H1 (cell line): ENCODE measurements at regions not wholly inside any gene's neighbourhood (a gene's known extent, or its start where the extent isn't known, plus 50 kb on each side); places are given as distances from the start of the nearest gene placed in this dataset.
"Not testable (repeated sequence)": the region's sequence is repeated elsewhere in the genome, so short reads cannot be mapped to it uniquely, and the experiment has no call there.

Experiments
- CTCF ChIA-PET: fragments of 300-600 bp; sonication (Branson Sonifier 250); formaldehyde crosslinking; loops from one replicate; lab custom pipeline; 2021; ENCODE audit not compliant: partially characterized antibody; lab: Charles Lee
- POLR2A ChIA-PET: fragments of 300-600 bp; sonication (Branson Sonifier 250); formaldehyde crosslinking; loops from one replicate; lab custom pipeline; 2021; ENCODE audit warnings: inconsistent platforms; ENCODE audit not compliant: partially characterized antibody; lab: Charles Lee
- DNase-seq, 2 experiments: peaks; one replicate each; pipeline versions ENCODE4 v3.0.0 to v3.0.0-alpha.2; 2010 to 2022; ENCODE audit warnings: low spot score in 2 of 2, low read depth in 1 of 2, mixed read lengths in 1 of 2
- FAIRE-seq: peaks from 2 replicates; lab custom pipeline; 2011; peaks lifted over from hg19 to GRCh38; lab: Jason Lieb, UNC
- H2AFZ ChIP-seq: 2 replicates; pipeline ENCODE4 v1.8.1; 2012; ENCODE audit warnings: low read length, inconsistent platforms
- H2AK5ac ChIP-seq: 2 replicates; pipeline ENCODE4 v1.6.1; 2013; ENCODE audit warnings: low read depth, low read length
- H2BK120ac ChIP-seq: replicated peaks from 2 replicates; pipeline ENCODE3; 2013; ENCODE audit warnings: low read depth, low read length, inconsistent platforms
- H2BK12ac ChIP-seq: 2 replicates; pipeline ENCODE4 v1.6.1; 2013; ENCODE audit warnings: low read depth, low read length
- H2BK15ac ChIP-seq: 2 replicates; pipeline ENCODE4 v1.6.1; 2013; ENCODE audit warnings: low read length
- H2BK20ac ChIP-seq: 2 replicates; pipeline ENCODE4 v1.6.1; 2013; ENCODE audit warnings: low read length
- H2BK5ac ChIP-seq: 2 replicates; pipeline ENCODE4 v1.6.1; 2013; ENCODE audit warnings: low read depth, low read length
- H3K14ac ChIP-seq: 2 replicates; pipeline ENCODE4 v1.6.1; 2013; ENCODE audit warnings: inconsistent platforms; ENCODE audit not compliant: insufficient read length
- H3K18ac ChIP-seq: 2 replicates; pipeline ENCODE4 v1.6.1; 2013; ENCODE audit warnings: low read length; ENCODE audit errors: extremely low read depth
- H3K23ac ChIP-seq: 2 replicates; pipeline ENCODE4 v1.6.1; 2013; ENCODE audit warnings: inconsistent platforms; ENCODE audit not compliant: insufficient read length
- H3K23me2 ChIP-seq: 2 replicates; pipeline ENCODE4 v1.6.1; 2013; ENCODE audit warnings: low read depth, low read length
- H3K27ac ChIP-seq: 2 replicates; pipeline ENCODE4 v1.6.1; 2011; ENCODE audit warnings: low read depth, low read length, inconsistent platforms
- H3K27me3 ChIP-seq, 4 experiments: replicated peaks in 1 of 4; 1 replicate in 1 of 4; 2 replicates in 3 of 4; pipeline versions ENCODE4 v1.6.1 to v1.8.1; 2011 to 2013; ENCODE audit warnings: low read length in 3 of 4, mild to moderate bottlenecking in 3 of 4, inconsistent platforms in 2 of 4, mixed read lengths in 2 of 4, moderate library complexity in 1 of 4; ENCODE audit not compliant: control insufficient read depth in 3 of 4, insufficient read depth in 3 of 4; ENCODE audit errors: extremely low read depth in 1 of 4
- H3K36me3 ChIP-seq, 4 experiments: 2 replicates each; pipeline versions ENCODE4 v1.6.1 to v1.8.1; 2011 to 2013; ENCODE audit warnings: mild to moderate bottlenecking in 4 of 4, low read length in 3 of 4, moderate library complexity in 2 of 4, control low read depth in 1 of 4, inconsistent platforms in 1 of 4; ENCODE audit not compliant: insufficient read depth in 4 of 4, control insufficient read depth in 2 of 4
- H3K4ac ChIP-seq: replicated peaks from 2 replicates; pipeline ENCODE3; 2013; ENCODE audit warnings: low read length, low read depth, mixed read lengths, inconsistent platforms; ENCODE audit not compliant: insufficient read length
- H3K4me1 ChIP-seq, 4 experiments: replicated peaks in 1 of 4; 1 replicate in 1 of 4; 2 replicates in 3 of 4; pipeline versions ENCODE4 v1.6.1 to v1.8.1; 2011 to 2013; ENCODE audit warnings: low read length in 3 of 4, inconsistent platforms in 2 of 4, mixed read lengths in 1 of 4; ENCODE audit not compliant: insufficient read depth in 4 of 4, control insufficient read depth in 3 of 4
- H3K4me2 ChIP-seq, 2 experiments: 2 replicates each; pipeline versions ENCODE4 v1.6.1 to v1.8.1; 2011 to 2013; ENCODE audit warnings: low read depth in 2 of 2, low read length in 2 of 2, control low read depth in 1 of 2, inconsistent platforms in 1 of 2, mild to moderate bottlenecking in 1 of 2; ENCODE audit not compliant: insufficient read depth in 1 of 2
- H3K4me3 ChIP-seq, 4 experiments: fragments of 200-600, 300-600 bp in 1 of 4; sonication (generic), shearing (Covaris generic), sonication (Bioruptor Twin) in 1 of 4; 2 replicates each; pipeline versions ENCODE4 v1.5.1 to v1.8.1; 2011 to 2016; ENCODE audit warnings: low read length in 4 of 4, low read depth in 3 of 4, control low read depth in 2 of 4, inconsistent platforms in 2 of 4, mild to moderate bottlenecking in 2 of 4, mixed read lengths in 1 of 4, moderate library complexity in 1 of 4; ENCODE audit not compliant: insufficient read depth in 2 of 4; ENCODE audit errors: extremely low read depth in 1 of 4
- H3K56ac ChIP-seq: replicated peaks from 2 replicates; pipeline ENCODE3; 2013; ENCODE audit warnings: low read depth, mild to moderate bottlenecking, mixed read lengths, low read length, inconsistent platforms; ENCODE audit not compliant: insufficient read length
- H3K79me1 ChIP-seq: 2 replicates; pipeline ENCODE4 v1.6.1; 2013; ENCODE audit warnings: low read depth, low read length, control low read depth
- H3K79me2 ChIP-seq, 2 experiments: 2 replicates each; pipeline versions ENCODE4 v1.6.1 to v1.8.1; 2012 to 2013; ENCODE audit warnings: low read length in 2 of 2, mild to moderate bottlenecking in 2 of 2, inconsistent platforms in 1 of 2; ENCODE audit not compliant: insufficient read depth in 2 of 2, control insufficient read depth in 1 of 2
- H3K9ac ChIP-seq, 4 experiments: replicated peaks in 1 of 4; 1 replicate in 1 of 4; 2 replicates in 3 of 4; pipeline versions ENCODE4 v1.6.1 to v1.8.1; 2011 to 2013; ENCODE audit warnings: low read depth in 3 of 4, low read length in 3 of 4, control low read depth in 2 of 4, mild to moderate bottlenecking in 2 of 4, moderate library complexity in 2 of 4, inconsistent platforms in 1 of 4; ENCODE audit errors: extremely low read depth in 1 of 4
- H3K9me3 ChIP-seq, 2 experiments: 2 replicates each; pipeline versions ENCODE4 v1.6.1 to v1.8.1; 2012 to 2013; ENCODE audit warnings: mild to moderate bottlenecking in 2 of 2, moderate library complexity in 2 of 2, control low read depth in 1 of 2, inconsistent platforms in 1 of 2, low read depth in 1 of 2, low read length in 1 of 2, mixed read lengths in 1 of 2; ENCODE audit not compliant: insufficient read depth in 2 of 2
- H4K20me1 ChIP-seq, 2 experiments: replicated peaks in 1 of 2; 2 replicates each; pipeline versions ENCODE3 to v1.8.1; 2011 to 2013; ENCODE audit warnings: inconsistent platforms in 2 of 2, low read length in 2 of 2, mild to moderate bottlenecking in 1 of 2; ENCODE audit not compliant: insufficient read depth in 2 of 2, control insufficient read depth in 1 of 2
- H4K5ac ChIP-seq: 2 replicates; pipeline ENCODE4 v1.6.1; 2013; ENCODE audit warnings: low read length, low read depth, mixed read lengths, inconsistent platforms; ENCODE audit not compliant: insufficient read length
- H4K8ac ChIP-seq: 2 replicates; pipeline ENCODE4 v1.8.0; 2013; ENCODE audit warnings: mild to moderate bottlenecking, moderate library complexity, low read length, inconsistent platforms; ENCODE audit not compliant: insufficient read depth; ENCODE audit errors: extremely low read depth
- H4K91ac ChIP-seq: replicated peaks from 2 replicates; pipeline ENCODE3; 2013; ENCODE audit warnings: low read length, mixed read lengths, inconsistent platforms; ENCODE audit not compliant: insufficient read length
- WGBS, 2 experiments: shearing (Covaris generic) in 1 of 2; methylation state at CpG; one replicate each; pipeline versions ENCODE4 v1.1.6 to v1.1.7; 2013 to 2015; ENCODE audit warnings: low lambda C conversion rate in 2 of 2, mixed read lengths in 2 of 2, inconsistent platforms in 1 of 2, low coverage in 1 of 2, missing lambda C conversion rate in 1 of 2; ENCODE audit not compliant: insufficient replicate concordance in 2 of 2, insufficient coverage in 1 of 2, insufficient read length in 1 of 2; ENCODE audit errors: extremely low coverage in 1 of 2, missing lambda C conversion rate in 1 of 2; 5-methylcytosine and 5-hydroxymethylcytosine counted together

DNA sequence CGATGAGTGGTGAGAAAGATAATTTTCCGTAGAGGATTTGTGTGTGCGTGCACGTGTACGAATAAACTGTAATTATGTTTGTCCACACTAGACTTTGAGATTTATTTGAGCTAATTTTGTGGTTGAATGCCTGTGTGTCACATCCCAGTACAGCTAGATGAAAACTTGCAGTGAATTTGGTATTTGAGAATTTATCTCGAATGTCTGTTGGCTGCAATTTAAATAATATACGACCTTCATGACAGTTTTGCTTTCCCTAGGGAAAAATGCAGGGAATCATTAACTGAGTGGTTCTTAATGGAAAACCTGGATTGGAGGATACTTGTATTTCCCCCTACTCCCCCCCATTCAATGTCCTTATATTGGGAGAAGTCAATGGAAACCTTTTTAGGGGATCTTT is 124.8 kb downstream of the GOSR1 start:
- H4K20me1 ChIP-seq, H3K18ac ChIP-seq, H2AFZ ChIP-seq, H3K4ac ChIP-seq, H2BK12ac ChIP-seq, POLR2A ChIA-PET, H4K5ac ChIP-seq, H3K27me3 ChIP-seq, DNase-seq, H2BK15ac ChIP-seq, H3K79me1 ChIP-seq, H4K91ac ChIP-seq, CTCF ChIA-PET, H2BK5ac ChIP-seq, FAIRE-seq, H2AK5ac ChIP-seq, H3K23me2 ChIP-seq, H3K4me1 ChIP-seq, H3K56ac ChIP-seq, H3K23ac ChIP-seq, H3K9me3 ChIP-seq, H2BK120ac ChIP-seq, H3K36me3 ChIP-seq, H2BK20ac ChIP-seq, H4K8ac ChIP-seq, H3K14ac ChIP-seq, H3K27ac ChIP-seq: not testable (repeated sequence)
- Histone ChIP-seq H3K4me3 (peak overlapping the region in 3 of 4 experiments; percentile 15 to 96 (median 19); a peak in 4 of 8 replicates), H3K9ac (peak overlapping the region in 1 of 4 experiments; percentile 10; a peak in 1 of 7 replicates), H3K4me2 (peak overlapping the region; percentile 44 to 67; a peak in 2 of 4 replicates), H3K79me2 (peaks cover 0 to 46% of the 10 kb centered on the region in 2 experiments; a peak in 2 of 4 replicates)
- 76% methylated on average over 7 of the region's 7 CpGs; no CpG with 5 or more reads in 1 of the 2 experiments for WGBS, 2 experiments
